Vagina (tissue), 2 donors: ENCODE measurements at regions not wholly inside any gene's neighbourhood (a gene's known extent, or its start where the extent isn't known, plus 50 kb on each side); places are given as distances from the start of the nearest gene placed in this dataset.

Experiments used
- DNase-seq, 2 donors: peaks; one replicate each; pipeline ENCODE4 v3.0.0-alpha.2; 2017; ENCODE audit errors: extremely low spot score in 2 of 2
- H3K27ac ChIP-seq: fragments of 200-600 bp; sonication (generic); one replicate; pipeline ENCODE4 v1.5.1; 2019
- H3K27me3 ChIP-seq: fragments of 200-600 bp; sonication (generic); one replicate; pipeline ENCODE4 v1.5.1; 2019
- H3K36me3 ChIP-seq, 2 donors: fragments of 200-600 bp; sonication (generic); one replicate each; pipeline ENCODE4 v1.5.1; 2017 to 2019
- H3K4me1 ChIP-seq: fragments of 200-600 bp; sonication (generic); one replicate; pipeline ENCODE4 v1.5.1; 2019
- H3K4me3 ChIP-seq, 2 donors: fragments of 200-600 bp; sonication (generic); 1 replicate in 1 of 2; 2 replicates in 1 of 2; pipeline ENCODE4 v1.5.1; 2016 to 2019
- H3K9me3 ChIP-seq: fragments of 200-600 bp; sonication (generic); one replicate; pipeline ENCODE4 v1.5.1; 2019
- CTCF ChIP-seq, 3 experiments: fragments of 450-650 bp in 2 of 3; fragments of 200-600 bp in 1 of 3; sonication (generic) in 1 of 3; IDR thresholded peaks; one replicate each; pipeline ENCODE4 v1.5.1; 2017 to 2019; ENCODE audit warnings: antibody characterized with exemption in 3 of 3, mild to moderate bottlenecking in 2 of 3, moderate library complexity in 2 of 3
- POLR2A ChIP-seq, 2 donors: fragments of 450-650 bp; IDR thresholded peaks; one replicate each; pipeline ENCODE4 v1.6.1; 2017; ENCODE audit warnings: antibody characterized with exemption in 2 of 2, mild to moderate bottlenecking in 2 of 2, moderate library complexity in 2 of 2
- POLR2AphosphoS5 ChIP-seq, 2 donors: sonication (generic); formaldehyde crosslinking; IDR thresholded peaks; one replicate each; pipeline ENCODE4 v1.9.0; 2017; ENCODE audit warnings: antibody characterized with exemption in 2 of 2, mild to moderate bottlenecking in 2 of 2, low read depth in 1 of 2; ENCODE audit not compliant: insufficient read depth in 1 of 2
- intact Hi-C: fragments of 100-400 bp; cut with DNase I; formaldehyde crosslinking; loops from one replicate; pipeline ENCODE4 v1.15.1; 2023

- Histone ChIP-seq H3K4me3 (no peak overlapping the region), H3K27ac (no peak overlapping the region), H3K4me1 (peaks cover 5% of the 10 kb centered on the region), H3K27me3 (no peaks in the 10 kb centered on the region), H3K36me3 (no peaks in the 10 kb centered on the region), H3K9me3 (no peaks in the 10 kb centered on the region)
- DNase-seq, result no peak
- TF ChIP-seq CTCF (IDR thresholded peaks at IDR 0.05) (no peak), POLR2A (IDR thresholded peaks at IDR 0.05) (no peak), POLR2AphosphoS5 (IDR thresholded peaks at IDR 0.05; ENCODE audit: insufficient read depth in 1 of 2, low read depth in 1 of 2) (no peak)
- intact Hi-C loops, result no loop called here
Observed at GRCh38 chr9:89254058-89254772, 56.8 kb upstream of the CKS2 start.

GRCh38 chr9:89254773-89255125, 56.2 kb upstream of the CKS2 start:
- H3K4me3 ChIP-seq, result no peak overlapping the region
- no peak for DNase-seq
- TF ChIP-seq POLR2A (IDR thresholded peaks at IDR 0.05) (no peak), POLR2AphosphoS5 (IDR thresholded peaks at IDR 0.05; ENCODE audit: insufficient read depth in 1 of 2, low read depth in 1 of 2) (no peak), CTCF (IDR thresholded peaks at IDR 0.05) (no peak)
- H3K4me1 ChIP-seq, result peaks cover 5% of the 10 kb centered on the region
- intact Hi-C loops, result no loop called here
- no peaks in the 10 kb centered on the region for H3K27me3 ChIP-seq
- no peaks in the 10 kb centered on the region for H3K9me3 ChIP-seq
- H3K36me3 ChIP-seq, result no peaks in the 10 kb centered on the region
- H3K27ac ChIP-seq, result no peak overlapping the region

- Histone ChIP-seq H3K27ac (no peak overlapping the region), H3K27me3 (no peaks in the 10 kb centered on the region), H3K36me3 (no peaks in the 10 kb centered on the region), H3K4me1 (peaks cover 5% of the 10 kb centered on the region), H3K9me3 (no peaks in the 10 kb centered on the region), H3K4me3 (no peak overlapping the region)
- no peak for TF ChIP-seq CTCF (IDR thresholded peaks at IDR 0.05)
- TF ChIP-seq POLR2A (IDR thresholded peaks at IDR 0.05), result no peak
- no peak for TF ChIP-seq POLR2AphosphoS5 (IDR thresholded peaks at IDR 0.05; ENCODE audit: insufficient read depth in 1 of 2, low read depth in 1 of 2)
- no peak for DNase-seq
- intact Hi-C loops, result no loop called here
Observed at GRCh38 chr9:89256225-89256624, 54.8 kb upstream of the CKS2 start.

- H3K36me3 ChIP-seq, result no peaks in the 10 kb centered on the region
- H3K27ac ChIP-seq, result no peak overlapping the region
- no peak for TF ChIP-seq POLR2AphosphoS5 (IDR thresholded peaks at IDR 0.05; ENCODE audit: insufficient read depth in 1 of 2, low read depth in 1 of 2)
- TF ChIP-seq CTCF (IDR thresholded peaks at IDR 0.05), result no peak
- TF ChIP-seq POLR2A (IDR thresholded peaks at IDR 0.05), result no peak
- H3K27me3 ChIP-seq, result no peaks in the 10 kb centered on the region
- intact Hi-C loops, result no loop called here
- peaks cover 5% of the 10 kb centered on the region for H3K4me1 ChIP-seq
- H3K4me3 ChIP-seq, result no peak overlapping the region
- H3K9me3 ChIP-seq, result no peaks in the 10 kb centered on the region
- DNase-seq, result no peak
Observed at GRCh38 chr9:89256642-89257041, 54.4 kb upstream of the CKS2 start.

GRCh38 chr9:89260525-89260924, 50.5 kb upstream of the CKS2 start:
- intact Hi-C loops, result no loop called here

More at GRCh38 chr9:89260525-89260924, 50.5 kb upstream of the CKS2 start:
- Histone ChIP-seq H3K27me3 (no peaks in the 10 kb centered on the region), H3K4me1 (no peaks in the 10 kb centered on the region), H3K4me3 (no peak overlapping the region), H3K9me3 (no peaks in the 10 kb centered on the region), H3K36me3 (no peaks in the 10 kb centered on the region), H3K27ac (no peak overlapping the region)
- no peak for DNase-seq
- TF ChIP-seq POLR2A (IDR thresholded peaks at IDR 0.05), result no peak
